IMR-90 (cell line): ENCODE measurements at regions not wholly inside any gene's neighbourhood (a gene's known extent, or its start where the extent isn't known, plus 50 kb on each side); places are given as distances from the start of the nearest gene placed in this dataset.

ENCODE experiments used
- CEBPB ChIP-seq: IDR thresholded peaks from 2 replicates; pipeline ENCODE4 v1.6.1; 2012; ENCODE audit warnings: low read depth, low read length, improper control_type of control experiment
- CTCF ChIP-seq: conservative IDR thresholded peaks from 2 replicates; pipeline ENCODE4 v1.5.1; 2012; ENCODE audit warnings: mild to moderate bottlenecking, low read depth, low read length, improper control_type of control experiment
- MAFK ChIP-seq: IDR thresholded peaks from 2 replicates; pipeline ENCODE4 v1.6.1; 2012; ENCODE audit warnings: low read depth, low read length, improper control_type of control experiment
- MAZ ChIP-seq: IDR thresholded peaks from 2 replicates; pipeline ENCODE4 v1.6.1; 2012; ENCODE audit warnings: low read depth, mild to moderate bottlenecking, low read length, improper control_type of control experiment, moderate library complexity, borderline replicate concordance
- MXI1 ChIP-seq: IDR thresholded peaks from 2 replicates; pipeline ENCODE4 v1.6.1; 2012; ENCODE audit warnings: low read depth, mild to moderate bottlenecking, low read length, moderate library complexity, borderline replicate concordance
- POLR2A ChIP-seq: IDR thresholded peaks from 2 replicates; pipeline ENCODE4 v1.6.1; 2012; ENCODE audit warnings: mild to moderate bottlenecking, low read depth, low read length
- RFX5 ChIP-seq: IDR thresholded peaks from 2 replicates; pipeline ENCODE4 v1.8.0; 2012; ENCODE audit warnings: low read depth, mild to moderate bottlenecking, low read length, moderate library complexity
- SMC3 ChIP-seq: fragments of 150-350 bp; IDR thresholded peaks from 2 replicates; pipeline ENCODE4 v1.6.1; 2016; ENCODE audit warnings: low read depth, mild to moderate bottlenecking, antibody characterized with exemption, low read length, moderate library complexity
- TF ChIP-seq, protein P1 (sequence below): fragments of 150-350 bp; IDR thresholded peaks from 2 replicates; pipeline ENCODE4 v1.6.1; 2017; ENCODE audit warnings: mild to moderate bottlenecking, antibody characterized with exemption, low read length, low read depth

- TF ChIP-seq POLR2A = no peak
- no peak for TF ChIP-seq RFX5
- no peak for TF ChIP-seq CTCF
- no peak for TF ChIP-seq MAZ
- TF ChIP-seq CEBPB = no peak
- no peak for TF ChIP-seq MXI1
- no peak for TF ChIP-seq MAFK
- TF ChIP-seq SMC3 = no peak
- TF ChIP-seq, protein P1, sequence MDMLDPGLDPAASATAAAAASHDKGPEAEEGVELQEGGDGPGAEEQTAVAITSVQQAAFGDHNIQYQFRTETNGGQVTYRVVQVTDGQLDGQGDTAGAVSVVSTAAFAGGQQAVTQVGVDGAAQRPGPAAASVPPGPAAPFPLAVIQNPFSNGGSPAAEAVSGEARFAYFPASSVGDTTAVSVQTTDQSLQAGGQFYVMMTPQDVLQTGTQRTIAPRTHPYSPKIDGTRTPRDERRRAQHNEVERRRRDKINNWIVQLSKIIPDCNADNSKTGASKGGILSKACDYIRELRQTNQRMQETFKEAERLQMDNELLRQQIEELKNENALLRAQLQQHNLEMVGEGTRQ = no peak
Measured at GRCh38 chr2:221006084-221006483, 566.0 kb downstream of the EPHA4 start.
